ENCODE measurements at regions not wholly inside any gene's neighbourhood (a gene's known extent, or its start where the extent isn't known, plus 50 kb on each side); places are given as distances from the start of the nearest gene placed in this dataset.
A peak's percentile ranks its signal among the peaks of the same experiment; 100 is the strongest.

GRCh38 chr17:37841232-37841631, 83.0 kb upstream of the TBC1D3K start:
- Histone ChIP-seq H3K4me1 (ENCODE audit: control insufficient read depth in 2 of 2, insufficient read depth in 2 of 2, low read length in 2 of 2) (peaks cover 26 to 30% of the 10 kb centered on the region in 2 donors), H3K36me3 (replicated peaks in 1 of 2; ENCODE audit: control extremely low read depth in 1 of 2, control insufficient read depth in 1 of 2, extremely low read depth in 1 of 2, insufficient read depth in 2 of 2, low read length in 1 of 2) (no peaks in the 10 kb centered on the region), H3K27ac (ENCODE audit: low read length in 2 of 2) (no peak overlapping the region), H3K9ac (ENCODE audit: low read length) (no peak overlapping the region), H2AFZ (ENCODE audit: insufficient read depth, low read depth, low read length, poor library complexity, severe bottlenecking) (no peak overlapping the region), H3K4me2 (replicated peaks; ENCODE audit: low read depth, low read length, poor library complexity, severe bottlenecking) (no peak overlapping the region), H3K9me3 (ENCODE audit: control extremely low read depth in 1 of 3, control insufficient read depth in 2 of 3, insufficient read depth in 1 of 3, low read length in 2 of 3) (no peaks in the 10 kb centered on the region), H3K4me3 (ENCODE audit: control extremely low read depth in 1 of 5, extremely low read depth in 1 of 5, insufficient read depth in 1 of 5, low read depth in 2 of 5, low read length in 4 of 5) (no peak overlapping the region), H3K27me3 (replicated peaks in 1 of 4; ENCODE audit: control extremely low read depth in 1 of 4, control insufficient read depth in 3 of 4, insufficient read depth in 4 of 4, low read length in 3 of 4) (no peaks in the 10 kb centered on the region), H3K79me2 (ENCODE audit: control insufficient read depth, insufficient read depth, low read length) (no peaks in the 10 kb centered on the region), H4K20me1 (ENCODE audit: control insufficient read depth, insufficient read depth, low read length, poor library complexity, severe bottlenecking) (no peaks in the 10 kb centered on the region)
- Mint-ChIP-seq H3K4me3 (no peak overlapping the region), H3K4me1 (peaks cover 48% of the 10 kb centered on the region), H3K9me3 (ENCODE audit: insufficient read depth) (no peaks in the 10 kb centered on the region), H3K27ac (peak overlapping the region; percentile 27), H3K27me3 (peaks cover 11% of the 10 kb centered on the region)
- DNase-seq (no peak), ATAC-seq (ENCODE audit: low read depth) (no peak)
- ChIA-PET CTCF (interaction anchor here (1.2 to 1.4 kb wide), 3 partner anchors 25 to 140 kb away, joined by 3 to 4 read pairs (median 3); no protein-coding TSS in a partner anchor), POLR2A (no interaction called here)
- intact Hi-C loops (cut with micrococcal nuclease), result loop anchor here (10.0 kb wide), 1 partner anchor 56 kb away; no protein-coding TSS in a partner anchor
- WGBS (ENCODE audit: insufficient coverage), result no CpG with 5 or more reads among the region's 1 CpG
- TF ChIP-seq EZH2 (IDR thresholded peaks at IDR 0.05; ENCODE audit: borderline replicate concordance, insufficient read depth, low read depth, low read length, poor library complexity, severe bottlenecking) (no peak), CTCF (IDR thresholded peaks at IDR 0.05) (no peak)

- ATAC-seq (ENCODE audit: low read depth), result no peak
These were observed 83.6 kb upstream of the TBC1D3K start for GRCh38 chr17:37840576-37840975.

More at GRCh38 chr17:37840576-37840975, 83.6 kb upstream of the TBC1D3K start:
- Mint-ChIP-seq H3K27me3 (peaks cover 12% of the 10 kb centered on the region), H3K27ac (no peak overlapping the region), H3K4me1 (peaks cover 43% of the 10 kb centered on the region), H3K9me3 (ENCODE audit: insufficient read depth) (no peaks in the 10 kb centered on the region), H3K4me3 (no peak overlapping the region)
- Histone ChIP-seq H3K27ac (ENCODE audit: low read length in 2 of 2) (no peak overlapping the region), H4K20me1 (ENCODE audit: control insufficient read depth, insufficient read depth, low read length, poor library complexity, severe bottlenecking) (no peaks in the 10 kb centered on the region), H3K4me3 (ENCODE audit: control extremely low read depth in 1 of 5, extremely low read depth in 1 of 5, insufficient read depth in 1 of 5, low read depth in 2 of 5, low read length in 4 of 5) (no peak overlapping the region), H2AFZ (ENCODE audit: insufficient read depth, low read depth, low read length, poor library complexity, severe bottlenecking) (no peak overlapping the region), H3K36me3 (replicated peaks in 1 of 2; ENCODE audit: control extremely low read depth in 1 of 2, control insufficient read depth in 1 of 2, extremely low read depth in 1 of 2, insufficient read depth in 2 of 2, low read length in 1 of 2) (no peaks in the 10 kb centered on the region), H3K9ac (ENCODE audit: low read length) (no peak overlapping the region), H3K4me1 (ENCODE audit: control insufficient read depth in 2 of 2, insufficient read depth in 2 of 2, low read length in 2 of 2) (peaks cover 26 to 30% of the 10 kb centered on the region in 2 donors), H3K27me3 (replicated peaks in 1 of 4; ENCODE audit: control extremely low read depth in 1 of 4, control insufficient read depth in 3 of 4, insufficient read depth in 4 of 4, low read length in 3 of 4) (no peaks in the 10 kb centered on the region), H3K9me3 (ENCODE audit: control extremely low read depth in 1 of 3, control insufficient read depth in 2 of 3, insufficient read depth in 1 of 3, low read length in 2 of 3) (no peaks in the 10 kb centered on the region), H3K4me2 (replicated peaks; ENCODE audit: low read depth, low read length, poor library complexity, severe bottlenecking) (no peak overlapping the region), H3K79me2 (ENCODE audit: control insufficient read depth, insufficient read depth, low read length) (no peaks in the 10 kb centered on the region)
- TF ChIP-seq CTCF (IDR thresholded peaks at IDR 0.05) (no peak), EZH2 (IDR thresholded peaks at IDR 0.05; ENCODE audit: borderline replicate concordance, insufficient read depth, low read depth, low read length, poor library complexity, severe bottlenecking) (no peak)
- POLR2A ChIA-PET, result no interaction called here
- DNase-seq, result no peak
- WGBS (ENCODE audit: insufficient coverage), result no CpG with 5 or more reads among the region's 7 CpGs
- intact Hi-C loops (cut with micrococcal nuclease), result loop anchor here (10.0 kb wide), 1 partner anchor 56 kb away; no protein-coding TSS in a partner anchor
- CTCF ChIA-PET, result interaction anchor here (1.2 kb wide), 1 partner anchor 48 kb away, joined by 3 read pairs; no protein-coding TSS in a partner anchor
